Midbrain (tissue), 1 donor: ENCODE measurements at regions not wholly inside any gene's neighbourhood (a gene's known extent, or its start where the extent isn't known, plus 50 kb on each side); places are given as distances from the start of the nearest gene placed in this dataset.

Source experiments
- DNase-seq: peaks from one replicate; lab custom pipeline; 2025; lab: John Stamatoyannopoulos, UW

DNA sequence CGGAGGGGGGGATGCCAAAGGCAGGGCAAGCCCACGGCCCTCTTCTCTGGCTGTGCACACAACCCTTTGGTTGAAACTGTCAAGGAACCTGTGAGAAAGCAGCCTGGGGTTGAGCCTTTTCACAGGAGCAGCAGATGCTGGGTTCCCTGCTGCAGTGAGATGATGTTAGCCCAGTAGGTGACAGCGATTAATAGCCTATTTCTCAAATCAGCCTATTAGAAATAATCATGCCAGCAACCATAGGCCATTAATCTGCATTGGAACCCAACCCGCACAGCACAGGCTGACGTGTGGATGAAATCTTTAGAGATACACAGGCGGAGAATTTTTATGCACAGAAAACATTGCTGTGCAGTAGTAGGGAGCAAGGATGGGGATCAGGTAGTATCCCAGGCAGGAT lies 637.5 kb downstream of the AJAP1 start:
- no peak for DNase-seq

DNA sequence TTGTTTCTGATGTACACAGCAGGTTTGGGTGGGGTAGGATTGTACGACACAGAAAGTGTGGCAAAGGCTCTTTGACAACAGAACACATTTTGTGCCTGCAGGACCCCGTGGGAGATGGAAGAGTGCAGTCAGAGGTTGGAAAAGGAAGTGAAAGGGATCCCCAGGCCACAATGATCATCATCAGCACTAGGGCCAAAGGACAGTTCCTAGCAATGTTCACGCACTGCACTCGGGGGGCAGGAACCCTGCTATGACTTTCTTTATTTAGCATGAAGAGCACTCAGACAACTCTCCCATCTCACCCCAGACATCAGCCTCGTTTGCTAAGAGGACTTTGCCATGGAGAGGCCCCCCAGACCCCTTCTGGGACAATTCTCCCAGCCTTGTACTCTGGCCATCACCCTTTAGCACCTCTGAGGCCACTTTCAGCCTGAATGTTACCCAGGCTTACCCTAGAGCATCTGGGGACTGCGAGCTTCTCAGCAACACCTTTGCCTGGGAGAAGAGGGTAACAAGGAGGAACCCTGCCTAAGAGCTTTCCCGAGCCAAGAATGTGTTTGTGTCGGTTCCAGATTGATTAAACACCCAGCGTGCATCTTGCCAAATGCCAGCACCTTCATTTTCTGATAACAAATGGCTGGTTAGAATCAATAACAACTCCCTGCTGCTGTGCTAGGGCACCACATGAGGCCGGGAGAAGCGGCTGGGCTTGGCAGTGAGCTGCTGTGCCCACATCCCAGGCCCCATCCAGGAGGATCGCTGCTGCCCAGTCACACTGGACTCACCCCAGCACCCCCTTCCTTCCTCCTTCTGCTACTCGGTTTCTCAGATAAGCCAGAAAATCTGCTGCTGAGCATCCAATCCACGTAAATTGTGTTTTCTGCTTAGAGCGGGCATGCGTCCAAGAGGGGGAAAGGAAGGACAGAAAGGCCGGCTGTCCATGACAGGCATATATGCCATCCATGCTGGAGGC lies 633.1 kb downstream of the AJAP1 start:
- DNase-seq, result no peak

DNA sequence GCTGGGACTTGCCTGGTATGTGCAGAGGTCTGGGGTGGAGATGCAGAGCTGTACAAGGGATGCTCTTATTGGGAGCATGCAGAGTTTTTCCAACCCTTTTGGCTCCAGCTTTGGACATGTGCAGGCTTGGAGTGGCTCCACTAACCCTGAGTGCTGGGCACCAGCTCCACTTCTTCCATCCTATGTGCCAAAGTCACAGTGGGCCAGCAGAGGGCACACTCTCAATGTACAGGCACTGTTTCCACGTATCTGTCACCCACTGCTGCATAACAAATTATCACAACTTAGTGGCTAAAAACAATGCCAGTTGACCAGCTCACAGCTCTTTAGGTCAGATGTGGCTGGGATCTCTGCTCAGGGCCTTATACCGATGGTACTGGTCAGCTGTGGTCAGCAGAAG lies 631.8 kb downstream of the AJAP1 start:
- DNase-seq, result no peak

GRCh38 chr1:5274527-5274926 lies 620.1 kb downstream of the AJAP1 start:
- no peak for DNase-seq

DNA sequence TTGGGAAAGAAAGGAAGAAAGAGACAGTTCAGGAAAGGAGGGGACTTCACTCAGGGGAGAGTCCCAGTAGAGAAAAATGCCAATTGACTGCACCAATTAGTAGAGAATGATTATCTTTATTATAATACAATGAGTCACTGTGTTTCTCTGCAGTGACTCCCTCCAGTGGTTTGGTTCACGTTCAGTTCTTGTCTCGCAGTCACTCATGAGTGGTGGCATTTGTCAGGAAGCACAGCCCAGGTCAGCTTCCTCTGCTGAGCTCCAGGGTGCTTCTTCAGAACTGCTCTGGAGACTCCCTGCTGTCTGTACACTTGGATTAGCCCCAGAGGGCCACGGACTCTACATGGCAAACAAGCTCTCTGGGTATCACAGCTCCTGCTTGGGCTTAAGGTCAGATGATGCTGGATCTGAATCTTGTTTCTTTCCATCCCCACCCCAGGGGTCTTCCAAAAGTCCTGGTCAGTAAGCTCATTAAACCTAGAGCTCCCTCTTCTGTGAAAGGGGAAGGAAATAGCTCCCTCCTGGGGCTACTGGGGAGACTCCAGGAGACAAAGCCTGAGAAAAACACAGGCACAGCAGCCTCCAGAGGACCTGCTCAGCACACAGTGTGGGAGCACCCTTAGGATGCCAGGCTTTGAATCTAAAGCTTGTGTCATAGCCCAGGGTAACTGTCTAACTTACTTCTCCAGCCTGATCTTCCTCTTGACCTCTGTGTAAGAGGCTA lies 619.0 kb downstream of the AJAP1 start:
- no peak for DNase-seq

GRCh38 chr1:5272325-5272724 lies 617.9 kb downstream of the AJAP1 start:
- no peak for DNase-seq

- no peak for DNase-seq
Observed at GRCh38 chr1:5271264-5271663, 616.9 kb downstream of the AJAP1 start.

DNA sequence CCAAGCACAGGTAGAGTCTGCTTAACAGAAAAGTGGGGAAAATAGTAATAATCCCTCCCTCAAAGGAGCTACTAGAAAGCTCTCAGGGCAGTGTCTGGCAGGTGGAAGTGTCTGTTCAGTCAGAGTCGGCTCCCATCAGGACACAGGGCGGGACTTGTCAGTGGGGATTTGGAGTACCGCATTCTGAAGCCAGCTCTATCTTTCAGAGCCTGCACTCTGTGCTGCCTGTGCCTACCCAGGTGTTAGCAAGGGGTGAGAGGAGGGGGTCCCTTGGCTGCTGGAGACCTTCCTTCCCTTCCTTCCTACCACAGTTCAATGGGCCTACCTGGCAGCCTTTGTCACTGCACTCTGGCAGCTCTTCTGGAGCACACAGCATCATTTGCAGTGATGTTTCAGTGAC lies 615.5 kb downstream of the AJAP1 start:
- no peak for DNase-seq

GRCh38 chr1:5267603-5268235 lies 613.3 kb downstream of the AJAP1 start:
- no peak for DNase-seq

GRCh38 chr1:5265438-5266075 lies 611.1 kb downstream of the AJAP1 start:
- no peak for DNase-seq

GRCh38 chr1:5264476-5264875 lies 610.1 kb downstream of the AJAP1 start:
- no peak for DNase-seq

DNA sequence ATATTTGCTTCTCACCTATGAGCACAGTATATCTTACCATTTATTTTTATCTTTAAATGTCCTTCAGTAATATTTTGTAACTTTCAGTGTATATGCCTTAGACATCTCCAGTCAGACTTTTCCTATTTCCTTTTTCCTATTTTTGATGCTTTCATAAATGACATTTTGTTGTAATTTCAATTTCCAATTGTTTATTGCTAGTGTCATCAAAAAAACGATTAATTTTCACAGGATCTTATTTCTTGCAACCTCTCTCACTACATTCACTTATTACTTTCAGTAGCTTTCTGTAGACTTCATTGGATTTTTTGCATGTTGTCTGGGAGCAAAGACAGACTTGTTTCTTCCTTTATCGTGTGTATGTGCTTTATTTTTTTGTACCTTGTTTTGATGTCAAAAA lies 602.4 kb downstream of the AJAP1 start:
- no peak for DNase-seq

DNA sequence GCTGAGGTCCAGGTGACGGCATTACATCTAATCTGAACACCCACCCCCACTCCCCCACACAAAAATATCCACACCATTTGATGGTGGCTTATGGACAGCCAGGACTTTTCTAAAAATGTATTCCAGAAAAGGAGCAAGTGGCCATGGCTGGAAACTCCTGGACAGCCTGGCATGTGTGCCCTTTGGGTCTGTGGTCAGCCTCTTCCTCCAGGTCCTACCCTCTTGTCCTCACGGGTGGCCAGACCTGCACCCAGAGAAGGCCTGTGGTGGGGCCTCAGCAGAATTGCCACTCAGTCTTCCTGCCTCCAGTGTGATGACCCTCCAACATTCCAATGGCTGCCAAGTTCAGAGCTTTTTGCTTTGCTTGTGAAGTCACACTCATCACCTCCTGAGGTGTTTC lies 600.6 kb downstream of the AJAP1 start:
- DNase-seq, result no peak

DNA sequence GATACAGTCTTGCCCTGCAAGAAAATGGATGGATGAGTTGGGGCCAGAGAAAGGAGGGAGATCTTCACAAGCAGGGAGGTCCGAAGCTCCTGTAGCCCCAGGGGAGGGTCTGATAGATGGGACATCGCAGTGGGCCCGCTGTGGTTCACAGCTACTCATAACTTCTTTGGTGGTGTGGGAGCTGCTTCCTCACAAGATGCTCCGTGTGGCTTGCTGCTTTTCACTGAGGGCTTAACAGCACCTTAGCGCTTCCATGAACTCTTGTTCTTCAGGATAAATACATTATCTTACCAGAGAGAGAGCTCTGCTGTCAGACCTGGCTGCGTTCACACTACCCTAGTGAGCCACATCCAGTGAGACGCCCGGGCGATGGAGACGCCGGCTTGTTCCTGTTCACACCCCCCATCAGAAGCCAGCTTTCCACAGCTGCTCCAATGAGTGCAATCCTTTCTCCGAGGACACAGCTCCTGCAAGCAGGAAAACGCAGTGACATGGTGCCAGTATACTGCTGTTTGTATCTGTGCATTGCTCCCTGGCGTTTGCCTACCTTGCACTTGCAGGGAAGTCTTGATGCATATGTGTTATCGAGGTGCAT lies 599.8 kb downstream of the AJAP1 start:
- DNase-seq, result no peak

GRCh38 chr1:5253036-5253435 lies 598.6 kb downstream of the AJAP1 start:
- no peak for DNase-seq

GRCh38 chr1:5250336-5250735 lies 595.9 kb downstream of the AJAP1 start:
- DNase-seq, result no peak

DNA sequence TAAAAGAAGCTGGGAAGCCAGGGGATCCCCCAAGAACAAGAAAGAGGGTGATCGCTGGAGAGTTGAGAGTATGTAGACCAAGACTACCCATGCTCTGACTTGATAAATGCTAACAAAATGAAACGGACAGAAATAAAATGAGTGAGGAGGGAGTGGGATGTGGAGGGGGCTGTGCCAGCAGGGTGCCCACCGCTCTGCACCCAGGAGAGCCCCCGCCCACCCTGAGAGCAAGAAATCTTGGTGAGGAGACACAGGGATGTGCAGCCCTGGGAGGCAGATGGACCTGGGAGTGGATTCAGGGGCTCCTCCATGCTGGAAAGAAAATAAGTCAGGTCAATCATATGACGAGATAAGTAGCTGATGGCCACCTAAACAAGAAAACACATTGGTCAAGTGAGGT lies 590.9 kb downstream of the AJAP1 start:
- DNase-seq, result no peak

DNA sequence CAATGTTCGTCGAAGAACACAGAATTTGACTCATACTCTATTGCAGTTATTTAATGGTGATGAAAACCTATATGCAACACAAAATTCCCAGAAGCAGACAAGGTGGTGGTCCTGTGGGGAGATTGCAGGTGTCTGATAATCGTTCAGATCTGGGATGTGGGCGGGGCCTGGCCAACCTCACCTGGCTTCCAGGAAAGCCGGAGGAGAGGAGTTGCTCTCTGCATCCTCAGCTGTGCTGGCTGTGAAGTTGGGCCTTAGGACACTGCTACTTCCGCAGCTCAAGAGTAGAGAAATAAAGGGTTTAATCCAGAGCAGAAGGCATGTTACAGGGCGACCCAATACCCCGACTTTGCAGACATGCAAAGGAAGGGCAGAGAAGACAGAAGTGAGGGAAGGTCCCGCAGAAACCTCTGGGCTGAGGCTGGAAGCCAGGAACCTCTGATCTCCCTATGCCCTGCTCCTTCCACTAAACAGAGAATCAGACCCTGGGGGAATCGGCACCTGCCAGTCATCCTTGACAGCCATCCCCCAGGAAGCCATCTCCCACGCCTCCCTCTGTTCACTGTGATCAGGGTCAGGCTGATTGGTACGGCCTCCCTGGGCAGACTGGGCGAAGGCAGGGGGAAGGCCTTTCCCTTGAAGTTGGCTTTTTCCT lies 590.3 kb downstream of the AJAP1 start:
- DNase-seq, result no peak

GRCh38 chr1:5242850-5243249 lies 588.4 kb downstream of the AJAP1 start:
- no peak for DNase-seq

GRCh38 chr1:5239911-5240310 lies 585.5 kb downstream of the AJAP1 start:
- peak; percentile 22 for DNase-seq
